ENCODE measurements at regions not wholly inside any gene's neighbourhood (a gene's known extent, or its start where the extent isn't known, plus 50 kb on each side); places are given as distances from the start of the nearest gene placed in this dataset.

DNA sequence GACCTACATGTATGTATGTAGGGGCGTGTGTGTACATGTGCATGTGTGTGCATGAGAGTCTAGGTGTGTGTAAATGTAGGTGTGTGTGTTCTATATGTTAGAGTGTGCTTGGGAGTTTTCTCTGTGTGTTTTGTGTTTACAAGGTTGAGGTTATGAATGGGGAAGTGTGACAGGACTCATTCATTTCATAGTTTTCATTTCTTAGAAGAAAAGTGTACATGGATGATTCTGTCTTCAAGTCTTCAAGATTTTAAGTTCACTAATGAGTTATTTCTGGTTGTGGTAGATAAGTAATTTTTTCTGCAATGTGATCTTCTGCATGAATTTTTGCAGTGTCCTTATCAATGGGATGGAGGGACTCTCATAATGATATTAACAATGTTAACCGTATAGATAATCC is 118.2 kb upstream of the SLC10A2 start (continued):
- TF ChIP-seq, protein P1, sequence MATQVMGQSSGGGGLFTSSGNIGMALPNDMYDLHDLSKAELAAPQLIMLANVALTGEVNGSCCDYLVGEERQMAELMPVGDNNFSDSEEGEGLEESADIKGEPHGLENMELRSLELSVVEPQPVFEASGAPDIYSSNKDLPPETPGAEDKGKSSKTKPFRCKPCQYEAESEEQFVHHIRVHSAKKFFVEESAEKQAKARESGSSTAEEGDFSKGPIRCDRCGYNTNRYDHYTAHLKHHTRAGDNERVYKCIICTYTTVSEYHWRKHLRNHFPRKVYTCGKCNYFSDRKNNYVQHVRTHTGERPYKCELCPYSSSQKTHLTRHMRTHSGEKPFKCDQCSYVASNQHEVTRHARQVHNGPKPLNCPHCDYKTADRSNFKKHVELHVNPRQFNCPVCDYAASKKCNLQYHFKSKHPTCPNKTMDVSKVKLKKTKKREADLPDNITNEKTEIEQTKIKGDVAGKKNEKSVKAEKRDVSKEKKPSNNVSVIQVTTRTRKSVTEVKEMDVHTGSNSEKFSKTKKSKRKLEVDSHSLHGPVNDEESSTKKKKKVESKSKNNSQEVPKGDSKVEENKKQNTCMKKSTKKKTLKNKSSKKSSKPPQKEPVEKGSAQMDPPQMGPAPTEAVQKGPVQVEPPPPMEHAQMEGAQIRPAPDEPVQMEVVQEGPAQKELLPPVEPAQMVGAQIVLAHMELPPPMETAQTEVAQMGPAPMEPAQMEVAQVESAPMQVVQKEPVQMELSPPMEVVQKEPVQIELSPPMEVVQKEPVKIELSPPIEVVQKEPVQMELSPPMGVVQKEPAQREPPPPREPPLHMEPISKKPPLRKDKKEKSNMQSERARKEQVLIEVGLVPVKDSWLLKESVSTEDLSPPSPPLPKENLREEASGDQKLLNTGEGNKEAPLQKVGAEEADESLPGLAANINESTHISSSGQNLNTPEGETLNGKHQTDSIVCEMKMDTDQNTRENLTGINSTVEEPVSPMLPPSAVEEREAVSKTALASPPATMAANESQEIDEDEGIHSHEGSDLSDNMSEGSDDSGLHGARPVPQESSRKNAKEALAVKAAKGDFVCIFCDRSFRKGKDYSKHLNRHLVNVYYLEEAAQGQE (IDR thresholded peaks at IDR 0.05; ENCODE audit: low read depth), result no peak

DNA sequence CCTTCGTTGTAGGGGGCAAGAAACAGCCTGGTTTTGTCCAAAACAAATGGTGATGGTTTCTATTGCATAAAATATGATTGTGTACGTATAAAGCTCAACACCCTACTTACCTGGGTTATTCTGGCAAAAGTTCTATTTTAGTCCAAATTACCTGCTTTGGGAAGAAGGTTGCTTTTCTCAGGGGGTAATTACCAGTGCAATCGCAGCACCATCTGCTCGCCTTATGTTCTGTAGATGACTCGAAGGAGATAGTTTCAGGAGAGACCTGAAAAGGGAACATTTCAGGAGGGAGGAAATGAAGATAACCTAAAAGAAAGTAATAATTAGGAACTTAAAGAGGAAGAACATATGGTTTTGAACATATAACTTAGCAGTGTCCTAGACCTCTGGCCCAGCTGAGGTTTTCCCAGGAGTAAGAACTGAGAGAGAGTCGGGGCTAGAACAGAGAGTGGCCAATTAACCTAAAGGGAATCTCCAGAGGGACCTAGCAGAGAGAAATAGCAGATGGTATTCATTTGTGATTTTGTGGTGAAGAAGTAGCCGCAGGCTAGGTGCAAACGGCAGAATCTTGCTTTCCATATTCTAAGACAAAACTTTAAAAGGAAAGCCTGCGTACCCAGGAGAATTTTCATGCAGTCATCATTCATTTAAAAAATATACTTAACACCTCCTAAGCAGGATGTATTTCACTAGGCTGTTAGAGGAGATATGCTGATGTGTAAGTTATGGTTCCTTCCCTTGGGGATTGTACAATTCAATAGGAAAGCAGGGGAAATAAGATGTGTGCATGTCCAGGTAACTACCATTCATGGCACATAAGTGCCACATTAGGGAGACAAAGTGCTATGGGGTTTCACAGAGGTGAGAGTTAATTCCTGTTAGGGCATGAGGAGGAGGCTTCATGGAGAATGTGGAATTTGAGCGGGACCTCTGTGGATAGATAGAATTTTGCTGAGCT is 113.0 kb upstream of the SLC10A2 start:
- no TSS peak for BruUV-seq (replicated peaks)
- CTCF ChIA-PET, result no interaction called here
- intact Hi-C loops (cut with micrococcal nuclease), result no loop called here
- H3K27me3 ChIP-seq (ENCODE audit: insufficient read depth, low read length), result no peaks in the 10 kb centered on the region
- DNase-seq (ENCODE audit: low read depth, low spot score), result no peak
- H3K27ac ChIP-seq (ENCODE audit: low read depth, low read length), result no peak overlapping the region
- no peaks in the 10 kb centered on the region for H3K9me2 ChIP-seq (ENCODE audit: insufficient read depth)
- no peak overlapping the region for H2AFZ ChIP-seq (ENCODE audit: low read depth, low read length, poor library complexity, severe bottlenecking)
- ATAC-seq, result no peak
- POLR2A ChIA-PET, result no interaction called here
- H3K4me2 ChIP-seq (ENCODE audit: low read length), result no peak overlapping the region
- H3K9ac ChIP-seq (ENCODE audit: low read length), result no peak overlapping the region
- H3K4me3 ChIP-seq (replicated peaks in 1 of 2; ENCODE audit: low read depth in 1 of 2, low read length in 2 of 2), result no peak overlapping the region
- no peaks in the 10 kb centered on the region for H4K20me1 ChIP-seq (ENCODE audit: insufficient read depth)
- H3K36me3 ChIP-seq (ENCODE audit: control insufficient read depth in 1 of 2, insufficient read depth in 2 of 2, low read length in 2 of 2), result no peaks in the 10 kb centered on the region
- RAD21 ChIA-PET (ENCODE audit: low non-redundant PET in 1 of 2, low total read pairs in 2 of 2, uncharacterized antibody in 2 of 2, unreplicated experiment in 2 of 2), result no interaction called here
- H3K4me1 ChIP-seq (ENCODE audit: control insufficient read depth in 1 of 2, insufficient read depth in 2 of 2, low read length in 2 of 2), result no peaks in the 10 kb centered on the region
- no peaks in the 10 kb centered on the region for H3K79me2 ChIP-seq (ENCODE audit: insufficient read depth, low read length)
- H3K9me3 ChIP-seq (ENCODE audit: control insufficient read depth in 1 of 2, insufficient read depth in 1 of 2, low read depth in 1 of 2, low read length in 2 of 2), result no peaks in the 10 kb centered on the region
- TF ChIP-seq, protein P2, sequence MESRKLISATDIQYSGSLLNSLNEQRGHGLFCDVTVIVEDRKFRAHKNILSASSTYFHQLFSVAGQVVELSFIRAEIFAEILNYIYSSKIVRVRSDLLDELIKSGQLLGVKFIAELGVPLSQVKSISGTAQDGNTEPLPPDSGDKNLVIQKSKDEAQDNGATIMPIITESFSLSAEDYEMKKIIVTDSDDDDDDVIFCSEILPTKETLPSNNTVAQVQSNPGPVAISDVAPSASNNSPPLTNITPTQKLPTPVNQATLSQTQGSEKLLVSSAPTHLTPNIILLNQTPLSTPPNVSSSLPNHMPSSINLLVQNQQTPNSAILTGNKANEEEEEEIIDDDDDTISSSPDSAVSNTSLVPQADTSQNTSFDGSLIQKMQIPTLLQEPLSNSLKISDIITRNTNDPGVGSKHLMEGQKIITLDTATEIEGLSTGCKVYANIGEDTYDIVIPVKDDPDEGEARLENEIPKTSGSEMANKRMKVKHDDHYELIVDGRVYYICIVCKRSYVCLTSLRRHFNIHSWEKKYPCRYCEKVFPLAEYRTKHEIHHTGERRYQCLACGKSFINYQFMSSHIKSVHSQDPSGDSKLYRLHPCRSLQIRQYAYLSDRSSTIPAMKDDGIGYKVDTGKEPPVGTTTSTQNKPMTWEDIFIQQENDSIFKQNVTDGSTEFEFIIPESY (IDR thresholded peaks at IDR 0.05; ENCODE audit: extremely low read depth, insufficient replicate concordance, low read length), result no peak
- no peak for TF ChIP-seq CEBPB (IDR thresholded peaks at IDR 0.05; ENCODE audit: low read depth)
- TF ChIP-seq, protein P3, sequence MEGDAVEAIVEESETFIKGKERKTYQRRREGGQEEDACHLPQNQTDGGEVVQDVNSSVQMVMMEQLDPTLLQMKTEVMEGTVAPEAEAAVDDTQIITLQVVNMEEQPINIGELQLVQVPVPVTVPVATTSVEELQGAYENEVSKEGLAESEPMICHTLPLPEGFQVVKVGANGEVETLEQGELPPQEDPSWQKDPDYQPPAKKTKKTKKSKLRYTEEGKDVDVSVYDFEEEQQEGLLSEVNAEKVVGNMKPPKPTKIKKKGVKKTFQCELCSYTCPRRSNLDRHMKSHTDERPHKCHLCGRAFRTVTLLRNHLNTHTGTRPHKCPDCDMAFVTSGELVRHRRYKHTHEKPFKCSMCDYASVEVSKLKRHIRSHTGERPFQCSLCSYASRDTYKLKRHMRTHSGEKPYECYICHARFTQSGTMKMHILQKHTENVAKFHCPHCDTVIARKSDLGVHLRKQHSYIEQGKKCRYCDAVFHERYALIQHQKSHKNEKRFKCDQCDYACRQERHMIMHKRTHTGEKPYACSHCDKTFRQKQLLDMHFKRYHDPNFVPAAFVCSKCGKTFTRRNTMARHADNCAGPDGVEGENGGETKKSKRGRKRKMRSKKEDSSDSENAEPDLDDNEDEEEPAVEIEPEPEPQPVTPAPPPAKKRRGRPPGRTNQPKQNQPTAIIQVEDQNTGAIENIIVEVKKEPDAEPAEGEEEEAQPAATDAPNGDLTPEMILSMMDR (IDR thresholded peaks at IDR 0.05 in 2 of 3, conservative IDR thresholded peaks at IDR 0.05 in 1 of 3; ENCODE audit: borderline replicate concordance in 1 of 3, insufficient read depth in 1 of 3, low read depth in 2 of 3, low read length in 2 of 3), result no peak
- TF ChIP-seq, protein P1 (IDR thresholded peaks at IDR 0.05; ENCODE audit: low read depth), result no peak
- TF ChIP-seq ELF1 (IDR thresholded peaks at IDR 0.05; ENCODE audit: borderline replicate concordance, low read depth), result no peak
- TF ChIP-seq, protein P4, sequence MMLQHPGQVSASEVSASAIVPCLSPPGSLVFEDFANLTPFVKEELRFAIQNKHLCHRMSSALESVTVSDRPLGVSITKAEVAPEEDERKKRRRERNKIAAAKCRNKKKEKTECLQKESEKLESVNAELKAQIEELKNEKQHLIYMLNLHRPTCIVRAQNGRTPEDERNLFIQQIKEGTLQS (IDR thresholded peaks at IDR 0.05), result no peak
- TF ChIP-seq RAD21 (IDR thresholded peaks at IDR 0.05; ENCODE audit: low read depth), result no peak
- TF ChIP-seq YY1 (IDR thresholded peaks at IDR 0.05; ENCODE audit: extremely low read depth, insufficient replicate concordance, low read depth, low read length), result no peak
- TF ChIP-seq, protein P5, sequence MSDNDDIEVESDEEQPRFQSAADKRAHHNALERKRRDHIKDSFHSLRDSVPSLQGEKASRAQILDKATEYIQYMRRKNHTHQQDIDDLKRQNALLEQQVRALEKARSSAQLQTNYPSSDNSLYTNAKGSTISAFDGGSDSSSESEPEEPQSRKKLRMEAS (IDR thresholded peaks at IDR 0.05), result no peak

Measured in HCT116 (cell line).